ENCODE measurements at regions not wholly inside any gene's neighbourhood (a gene's known extent, or its start where the extent isn't known, plus 50 kb on each side); places are given as distances from the start of the nearest gene placed in this dataset.

DNA sequence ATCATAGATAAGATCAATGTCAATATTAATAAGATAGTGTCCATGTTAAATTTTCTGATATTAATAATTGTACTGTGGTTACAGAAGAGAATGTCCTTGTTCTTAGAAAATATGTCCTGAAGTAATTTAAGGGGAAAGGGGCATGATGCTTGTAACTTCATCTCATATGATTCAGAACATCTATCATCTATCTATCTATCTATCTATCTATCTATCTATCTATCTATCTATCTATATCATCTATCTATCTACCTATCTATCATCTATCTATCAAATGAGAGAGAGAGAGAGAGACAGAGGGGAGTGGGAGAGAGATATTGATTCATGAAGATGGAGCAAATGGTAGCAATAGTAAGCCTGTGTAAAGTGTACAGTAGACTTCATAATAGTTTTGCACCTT, 124.8 kb upstream of the FAT1 start:
- TF ChIP-seq CTCF (IDR thresholded peaks at IDR 0.05), result no peak
- no peak for TF ChIP-seq POLR2A (IDR thresholded peaks at IDR 0.05)
